CD14-positive monocyte (primary cell): ENCODE measurements at regions not wholly inside any gene's neighbourhood (a gene's known extent, or its start where the extent isn't known, plus 50 kb on each side); places are given as distances from the start of the nearest gene placed in this dataset.

Experiments used
- DNase-seq, 3 donors: peaks; one replicate each; pipeline ENCODE4 v3.0.0-alpha.2; 2011 to 2022
- H2AFZ ChIP-seq: 2 replicates; pipeline ENCODE4 v1.6.0; 2012; ENCODE audit warnings: mild to moderate bottlenecking, low read depth, low read length, inconsistent platforms; ENCODE audit not compliant: insufficient read depth, poor library complexity, severe bottlenecking
- H3K27ac ChIP-seq, 2 donors: 1 replicate in 1 of 2; 2 replicates in 1 of 2; pipeline ENCODE4 v1.5.1; 2012 to 2013; ENCODE audit warnings: low read length in 2 of 2, control low read depth in 1 of 2, inconsistent platforms in 1 of 2, low read depth in 1 of 2, mild to moderate bottlenecking in 1 of 2
- H3K27me3 ChIP-seq, 2 donors: one replicate each; pipeline versions ENCODE4 v1.6.0 to v1.6.1; 2011 to 2013; ENCODE audit warnings: low read length in 2 of 2; ENCODE audit not compliant: control insufficient read depth in 2 of 2, insufficient read depth in 2 of 2
- H3K36me3 ChIP-seq, 2 donors: replicated peaks in 1 of 2; 1 replicate in 1 of 2; 2 replicates in 1 of 2; pipeline versions ENCODE4 v1.5.1 to v1.6.1; 2012 to 2013; ENCODE audit warnings: low read length in 2 of 2, control low read depth in 1 of 2, inconsistent platforms in 1 of 2, mild to moderate bottlenecking in 1 of 2; ENCODE audit not compliant: insufficient read depth in 2 of 2, control insufficient read depth in 1 of 2
- H3K4me1 ChIP-seq, 2 donors: 1 replicate in 1 of 2; 2 replicates in 1 of 2; pipeline versions ENCODE4 v1.5.1 to v1.6.1; 2012 to 2013; ENCODE audit warnings: low read length in 2 of 2, control low read depth in 1 of 2, inconsistent platforms in 1 of 2, mild to moderate bottlenecking in 1 of 2, moderate library complexity in 1 of 2; ENCODE audit not compliant: insufficient read depth in 2 of 2, control insufficient read depth in 1 of 2
- H3K4me2 ChIP-seq: replicated peaks from 2 replicates; pipeline ENCODE3; 2012; ENCODE audit warnings: low read length, moderate library complexity, mild to moderate bottlenecking; ENCODE audit not compliant: poor library complexity, severe bottlenecking; ENCODE audit errors: extremely low read depth
- H3K4me3 ChIP-seq, 3 experiments: fragments of 200-600 bp in 1 of 3; sonication (generic) in 1 of 3; replicated peaks in 1 of 3; 1 replicate in 2 of 3; 2 replicates in 1 of 3; pipeline ENCODE4 v1.5.1; 2011 to 2013; ENCODE audit warnings: low read length in 3 of 3, mild to moderate bottlenecking in 3 of 3, control low read depth in 2 of 3, low read depth in 2 of 3, inconsistent platforms in 1 of 3, moderate library complexity in 1 of 3
- H3K79me2 ChIP-seq: 2 replicates; pipeline ENCODE4 v1.6.0; 2012; ENCODE audit warnings: mild to moderate bottlenecking, control low read depth, inconsistent platforms, low read length, moderate library complexity; ENCODE audit not compliant: insufficient read depth
- H3K9ac ChIP-seq: 2 replicates; pipeline ENCODE4 v1.6.0; 2017; ENCODE audit warnings: low read length, mild to moderate bottlenecking; ENCODE audit not compliant: insufficient read depth, poor library complexity, severe bottlenecking
- H3K9me3 ChIP-seq, 2 donors: replicated peaks in 1 of 2; 1 replicate in 1 of 2; 2 replicates in 1 of 2; pipeline versions ENCODE4 v1.5.1 to v1.6.1; 2012 to 2013; ENCODE audit warnings: low read length in 2 of 2, control low read depth in 1 of 2; ENCODE audit not compliant: control insufficient read depth in 1 of 2, insufficient read depth in 1 of 2
- H4K20me1 ChIP-seq: 2 replicates; pipeline ENCODE4 v1.6.0; 2012; ENCODE audit warnings: mild to moderate bottlenecking, low read length, control low read depth, moderate library complexity; ENCODE audit not compliant: insufficient read depth
- H3K27ac Mint-ChIP-seq, 7 donors: one replicate each; pipeline ENCODE4 v1.8.0; 2020; ENCODE audit warnings: mild to moderate bottlenecking in 7 of 7, mixed read lengths in 7 of 7, moderate library complexity in 6 of 7, inconsistent platforms in 2 of 7
- H3K27me3 Mint-ChIP-seq, 3 donors: one replicate each; pipeline ENCODE4 v1.8.0; 2021 to 2022; ENCODE audit warnings: low read depth in 3 of 3, mild to moderate bottlenecking in 3 of 3, mixed read lengths in 3 of 3, moderate library complexity in 3 of 3, inconsistent platforms in 1 of 3
- H3K36me3 Mint-ChIP-seq, 2 donors: one replicate each; pipeline ENCODE4 v1.8.0; 2020; ENCODE audit warnings: mixed read lengths in 2 of 2, inconsistent platforms in 1 of 2, mild to moderate bottlenecking in 1 of 2
- H3K4me1 Mint-ChIP-seq: one replicate; pipeline ENCODE4 v1.8.0; 2020; ENCODE audit warnings: mild to moderate bottlenecking, mixed read lengths
- H3K4me3 Mint-ChIP-seq, 2 donors: one replicate each; pipeline ENCODE4 v1.8.0; 2020; ENCODE audit warnings: mild to moderate bottlenecking in 2 of 2, mixed read lengths in 2 of 2, moderate library complexity in 1 of 2
- H3K9me3 Mint-ChIP-seq, 7 donors: one replicate each; pipeline ENCODE4 v1.8.0; 2020 to 2022; ENCODE audit warnings: mixed read lengths in 7 of 7, mild to moderate bottlenecking in 6 of 7, moderate library complexity in 6 of 7, inconsistent platforms in 2 of 7
- CTCF ChIP-seq: fragments of 200-600 bp; IDR thresholded peaks from one replicate; pipeline ENCODE4 v1.8.0; 2022; ENCODE audit warnings: antibody characterized with exemption, mild to moderate bottlenecking
- WGBS: methylation state at CpG from one replicate; pipeline ENCODE4 v1.1.5; 2013; ENCODE audit warnings: missing lambda C conversion rate; ENCODE audit not compliant: insufficient coverage; 5-methylcytosine and 5-hydroxymethylcytosine counted together
- intact Hi-C, 2 donors: fragments of 100-400 bp; cut with micrococcal nuclease; formaldehyde crosslinking; loops; one replicate each; pipeline versions ENCODE4 v1.15.0 to v1.15.1; 2023

GRCh38 chr6:145082359-145082758 is 653.0 kb downstream of the EPM2A start:
- Histone ChIP-seq H2AFZ (no peak overlapping the region), H3K27me3 (no peaks in the 10 kb centered on the region), H3K36me3 (no peaks in the 10 kb centered on the region), H3K4me3 (no peak overlapping the region), H3K27ac (no peak overlapping the region), H3K4me1 (no peaks in the 10 kb centered on the region), H4K20me1 (no peaks in the 10 kb centered on the region), H3K79me2 (no peaks in the 10 kb centered on the region), H3K4me2 (no peak overlapping the region), H3K9me3 (no peaks in the 10 kb centered on the region), H3K9ac (no peak overlapping the region)
- Mint-ChIP-seq H3K27ac (no peak overlapping the region), H3K4me3 (no peak overlapping the region), H3K9me3 (peaks cover 0 to 7% (median 3%) of the 10 kb centered on the region in 7 donors), H3K4me1 (no peaks in the 10 kb centered on the region), H3K27me3 (no peaks in the 10 kb centered on the region), H3K36me3 (no peaks in the 10 kb centered on the region)
- WGBS, result no CpG with 5 or more reads among the region's 4 CpGs
- TF ChIP-seq CTCF, result no peak
- intact Hi-C loops, result no loop called here
- no peak for DNase-seq

GRCh38 chr6:145086197-145086596 is 649.1 kb downstream of the EPM2A start:
- Histone ChIP-seq H4K20me1 (no peaks in the 10 kb centered on the region), H3K4me3 (no peak overlapping the region), H3K9me3 (no peaks in the 10 kb centered on the region), H2AFZ (no peak overlapping the region), H3K79me2 (no peaks in the 10 kb centered on the region), H3K27ac (no peak overlapping the region), H3K36me3 (no peaks in the 10 kb centered on the region), H3K9ac (no peak overlapping the region), H3K27me3 (no peaks in the 10 kb centered on the region), H3K4me1 (no peaks in the 10 kb centered on the region), H3K4me2 (no peak overlapping the region)
- TF ChIP-seq CTCF, result no peak
- H3K4me1 Mint-ChIP-seq, result no peaks in the 10 kb centered on the region
- H3K36me3 Mint-ChIP-seq, result no peaks in the 10 kb centered on the region
- intact Hi-C loops, result no loop called here
- no peak for DNase-seq
- H3K9me3 Mint-ChIP-seq, result peaks cover 0 to 10% (median 6%) of the 10 kb centered on the region in 7 donors
- H3K4me3 Mint-ChIP-seq, result no peak overlapping the region
- H3K27ac Mint-ChIP-seq, result no peak overlapping the region
- no peaks in the 10 kb centered on the region for H3K27me3 Mint-ChIP-seq
- 91% methylated on average over 1 of the region's 3 CpGs for WGBS
